HEK293 (cell line): ENCODE measurements at regions not wholly inside any gene's neighbourhood (a gene's known extent, or its start where the extent isn't known, plus 50 kb on each side); places are given as distances from the start of the nearest gene placed in this dataset.

Experiments
- BCL6B ChIP-seq: fragments of 450-650 bp; formaldehyde crosslinking; IDR thresholded peaks from 2 replicates; pipeline ENCODE4 v1.5.1; 2017; ENCODE audit warnings: missing biosample characterization, missing genetic modification characterization
- CTCF ChIP-seq: fragments of 450-650 bp; formaldehyde crosslinking; IDR thresholded peaks from 2 replicates; pipeline ENCODE4 v1.5.1; 2016; ENCODE audit warnings: missing biosample characterization, missing genetic modification characterization
- KLF16 ChIP-seq: fragments of 450-650 bp; formaldehyde crosslinking; IDR thresholded peaks from 2 replicates; pipeline ENCODE4 v1.5.1; 2017; ENCODE audit warnings: missing biosample characterization, missing genetic modification characterization
- PRDM10 ChIP-seq: fragments of 450-650 bp; formaldehyde crosslinking; IDR thresholded peaks from 2 replicates; pipeline ENCODE4 v1.5.1; 2016; ENCODE audit warnings: missing biosample characterization, missing genetic modification characterization
- SCRT1 ChIP-seq: fragments of 450-650 bp; formaldehyde crosslinking; IDR thresholded peaks from 2 replicates; pipeline ENCODE4 v1.5.1; 2016; ENCODE audit warnings: missing biosample characterization, missing genetic modification characterization, borderline replicate concordance
- SP2 ChIP-seq: fragments of 450-650 bp; formaldehyde crosslinking; IDR thresholded peaks from 2 replicates; pipeline ENCODE4 v1.5.1; 2016; ENCODE audit warnings: missing biosample characterization, missing genetic modification characterization
- TCF7L2 ChIP-seq: IDR thresholded peaks from 2 replicates; pipeline ENCODE4 v1.6.1; 2011; ENCODE audit warnings: low read depth, mild to moderate bottlenecking, inconsistent platforms, low read length, moderate library complexity, borderline replicate concordance
- YY1 ChIP-seq: fragments of 450-650 bp; formaldehyde crosslinking; IDR thresholded peaks from 2 replicates; pipeline ENCODE4 v1.5.1; 2018; ENCODE audit warnings: missing biosample characterization, missing genetic modification characterization
- ZBTB17 ChIP-seq: fragments of 450-650 bp; formaldehyde crosslinking; IDR thresholded peaks from 2 replicates; pipeline ENCODE4 v1.5.1; 2016; ENCODE audit warnings: missing biosample characterization, missing genetic modification characterization
- ZFP41 ChIP-seq: fragments of 450-650 bp; formaldehyde crosslinking; IDR thresholded peaks from 2 replicates; pipeline ENCODE4 v1.5.1; 2016; ENCODE audit warnings: missing biosample characterization, missing genetic modification characterization, borderline replicate concordance
- ZNF274 ChIP-seq, 2 experiments: fragments of 200-500 bp in 1 of 2; fragments of 450-650 bp in 1 of 2; sonication (Bioruptor generic) in 1 of 2; formaldehyde crosslinking in 1 of 2; IDR thresholded peaks; 2 replicates each; pipeline versions ENCODE4 v1.5.1 to v1.6.1; 2014 to 2016; ENCODE audit warnings: borderline replicate concordance in 1 of 2, inconsistent platforms in 1 of 2, low read length in 1 of 2, missing biosample characterization in 1 of 2, missing genetic modification characterization in 1 of 2
- ZNF645 ChIP-seq: fragments of 450-650 bp; formaldehyde crosslinking; IDR thresholded peaks from 2 replicates; pipeline ENCODE4; 2016; ENCODE audit warnings: missing biosample characterization, missing genetic modification characterization
- ZNF747 ChIP-seq: fragments of 450-650 bp; formaldehyde crosslinking; IDR thresholded peaks from 2 replicates; pipeline ENCODE4 v1.5.1; 2016; ENCODE audit warnings: missing biosample characterization, missing genetic modification characterization
- ZNF776 ChIP-seq: fragments of 450-650 bp; formaldehyde crosslinking; IDR thresholded peaks from 2 replicates; pipeline ENCODE4 v1.5.0; 2017; ENCODE audit warnings: missing biosample characterization, missing genetic modification characterization, borderline replicate concordance

- no peak for TF ChIP-seq YY1 (tag by site-specific recombination)
- TF ChIP-seq ZFP41 (tag by site-specific recombination) = no peak
- TF ChIP-seq CTCF (tag by site-specific recombination) = no peak
- TF ChIP-seq PRDM10 (tag by site-specific recombination) = no peak
- no peak for TF ChIP-seq SP2 (tag by site-specific recombination)
- TF ChIP-seq SCRT1 (tag by site-specific recombination) = no peak
- TF ChIP-seq ZNF747 (tag by site-specific recombination) = no peak
- no peak for TF ChIP-seq ZNF274 (IDR thresholded peaks at IDR 0.05; ENCODE audit: low read length)
- no peak for TF ChIP-seq ZNF274 (tag by site-specific recombination; IDR thresholded peaks at IDR 0.05; ENCODE audit: borderline replicate concordance)
- TF ChIP-seq BCL6B (tag by site-specific recombination) = no peak
- no peak for TF ChIP-seq ZNF645
- TF ChIP-seq ZBTB17 (tag by site-specific recombination) = no peak
- no peak for TF ChIP-seq KLF16 (tag by site-specific recombination)
- no peak for TF ChIP-seq TCF7L2
- TF ChIP-seq ZNF776 (tag by site-specific recombination) = no peak
Measured at GRCh38 chr11:42960521-42961088, 351.2 kb upstream of the API5 start.
